GM19372 (cell line): ENCODE measurements at regions not wholly inside any gene's neighbourhood (a gene's known extent, or its start where the extent isn't known, plus 50 kb on each side); places are given as distances from the start of the nearest gene placed in this dataset.

Source experiments
- ATAC-seq: cut with Tn5 transposase; IDR thresholded peaks from one replicate; pipeline ENCODE4 v1.9.1; 2021; ENCODE audit warnings: mild to moderate bottlenecking, low read depth, moderate library complexity; ENCODE audit not compliant: unreplicated experiment

GRCh38 chr2:126790987-126791780 lies 107.5 kb upstream of the TEX51 start:
- ATAC-seq: no peak

- ATAC-seq: no peak
Observed at GRCh38 chr2:126792186-126792585, 106.5 kb upstream of the TEX51 start.

GRCh38 chr2:126792993-126793392 lies 105.7 kb upstream of the TEX51 start:
- no peak for ATAC-seq

- ATAC-seq: no peak
Observed at GRCh38 chr2:126793885-126794613, 104.6 kb upstream of the TEX51 start.

GRCh38 chr2:126795656-126796055 lies 103.0 kb upstream of the TEX51 start:
- ATAC-seq: no peak

GRCh38 chr2:126796931-126797621 lies 101.6 kb upstream of the TEX51 start:
- ATAC-seq: no peak

GRCh38 chr2:126797622-126798275 lies 100.9 kb upstream of the TEX51 start:
- no peak for ATAC-seq

GRCh38 chr2:126798276-126799140 lies 100.2 kb upstream of the TEX51 start:
- ATAC-seq: no peak

GRCh38 chr2:126799301-126799700 lies 99.4 kb upstream of the TEX51 start:
- no peak for ATAC-seq

- no peak for ATAC-seq
Observed at GRCh38 chr2:126801473-126801872, 97.2 kb upstream of the TEX51 start.

- ATAC-seq: no peak
Observed at GRCh38 chr2:126802316-126802715, 96.4 kb upstream of the TEX51 start.

GRCh38 chr2:126802774-126803433 lies 95.8 kb upstream of the TEX51 start:
- ATAC-seq: no peak

- ATAC-seq: no peak
Observed at GRCh38 chr2:126803434-126803775, 95.3 kb upstream of the TEX51 start.

GRCh38 chr2:126804347-126804746 lies 94.3 kb upstream of the TEX51 start:
- ATAC-seq: no peak

GRCh38 chr2:126808929-126809328 lies 89.8 kb upstream of the TEX51 start:
- no peak for ATAC-seq

- ATAC-seq: no peak
Observed at GRCh38 chr2:126809340-126809739, 89.3 kb upstream of the TEX51 start.

- no peak for ATAC-seq
Observed at GRCh38 chr2:126810001-126810400, 88.7 kb upstream of the TEX51 start.

- no peak for ATAC-seq
Observed at GRCh38 chr2:126811101-126811500, 87.6 kb upstream of the TEX51 start.

- no peak for ATAC-seq
Observed at GRCh38 chr2:126817172-126817571, 81.5 kb upstream of the TEX51 start.

GRCh38 chr2:126822115-126822514 lies 76.6 kb upstream of the TEX51 start:
- ATAC-seq: no peak
